ENCODE measurements at regions not wholly inside any gene's neighbourhood (a gene's known extent, or its start where the extent isn't known, plus 50 kb on each side); places are given as distances from the start of the nearest gene placed in this dataset.

- Histone ChIP-seq H3K9me3 (ENCODE audit: control insufficient read depth in 4 of 4, insufficient read depth in 3 of 4, low read length in 3 of 4) (no peaks in the 10 kb centered on the region), H3K9ac (ENCODE audit: insufficient read depth in 1 of 2, low read length in 2 of 2) (no peak overlapping the region), H3K36me3 (ENCODE audit: control insufficient read depth in 4 of 4, insufficient read depth in 4 of 4, low read length in 4 of 4) (no peaks in the 10 kb centered on the region), H3K27ac (ENCODE audit: low read depth in 1 of 2, low read length in 1 of 2) (no peak overlapping the region), H3K27me3 (ENCODE audit: control insufficient read depth in 3 of 3, insufficient read depth in 3 of 3, low read length in 2 of 3) (no peaks in the 10 kb centered on the region), H3K4me1 (ENCODE audit: control insufficient read depth in 5 of 5, insufficient read depth in 5 of 5, low read length in 5 of 5) (peaks cover 0 to under 1% (median 0%) of the 10 kb centered on the region in 5 donors), H3K4me3 (no peak overlapping the region)
- ATAC-seq (ENCODE audit: insufficient read depth, low FRiP score): no peak
- no peak for TF ChIP-seq CTCF (IDR thresholded peaks at IDR 0.05; ENCODE audit: control extremely low read depth, extremely low read depth)
- DNase-seq: no peak
- WGBS, 2 donors: 84 to 95% methylated on average over 3 of the region's 3 CpGs
Measured at GRCh38 chr7:16212610-16213009, 208.7 kb downstream of the CRPPA start.

- Histone ChIP-seq H3K27me3 (ENCODE audit: control insufficient read depth in 3 of 3, insufficient read depth in 3 of 3, low read length in 2 of 3) (no peaks in the 10 kb centered on the region), H3K4me1 (ENCODE audit: control insufficient read depth in 5 of 5, insufficient read depth in 5 of 5, low read length in 5 of 5) (peaks cover 0 to 6% (median 0%) of the 10 kb centered on the region in 5 donors), H3K36me3 (ENCODE audit: control insufficient read depth in 4 of 4, insufficient read depth in 4 of 4, low read length in 4 of 4) (no peaks in the 10 kb centered on the region), H3K9ac (ENCODE audit: insufficient read depth in 1 of 2, low read length in 2 of 2) (no peak overlapping the region), H3K9me3 (ENCODE audit: control insufficient read depth in 4 of 4, insufficient read depth in 3 of 4, low read length in 3 of 4) (no peaks in the 10 kb centered on the region), H3K27ac (ENCODE audit: low read depth in 1 of 2, low read length in 1 of 2) (no peak overlapping the region), H3K4me3 (no peak overlapping the region)
- ATAC-seq (ENCODE audit: insufficient read depth, low FRiP score) (no peak), DNase-seq (no peak)
- 77 to 97% methylated on average over 4 of the region's 4 CpGs for WGBS, 2 donors
- no peak for TF ChIP-seq CTCF (IDR thresholded peaks at IDR 0.05; ENCODE audit: control extremely low read depth, extremely low read depth)
Measured at GRCh38 chr7:16212032-16212431, 209.3 kb downstream of the CRPPA start.

- DNase-seq (no peak), ATAC-seq (ENCODE audit: insufficient read depth, low FRiP score) (no peak)
- Histone ChIP-seq H3K4me3 (no peak overlapping the region), H3K27ac (ENCODE audit: low read depth in 1 of 2, low read length in 1 of 2) (no peak overlapping the region), H3K4me1 (ENCODE audit: control insufficient read depth in 5 of 5, insufficient read depth in 5 of 5, low read length in 5 of 5) (peaks cover 0 to 12% (median 0%) of the 10 kb centered on the region in 5 donors), H3K9me3 (ENCODE audit: control insufficient read depth in 4 of 4, insufficient read depth in 3 of 4, low read length in 3 of 4) (no peaks in the 10 kb centered on the region), H3K9ac (ENCODE audit: insufficient read depth in 1 of 2, low read length in 2 of 2) (no peak overlapping the region), H3K36me3 (ENCODE audit: control insufficient read depth in 4 of 4, insufficient read depth in 4 of 4, low read length in 4 of 4) (no peaks in the 10 kb centered on the region), H3K27me3 (ENCODE audit: control insufficient read depth in 3 of 3, insufficient read depth in 3 of 3, low read length in 2 of 3) (no peaks in the 10 kb centered on the region)
- no peak for TF ChIP-seq CTCF (IDR thresholded peaks at IDR 0.05; ENCODE audit: control extremely low read depth, extremely low read depth)
- WGBS, 2 donors: 89 to 94% methylated on average over 6 of the region's 6 CpGs
Measured at GRCh38 chr7:16211402-16211925, 209.9 kb downstream of the CRPPA start.

GRCh38 chr7:16210171-16210570, 211.2 kb downstream of the CRPPA start:
- Histone ChIP-seq H3K27ac (ENCODE audit: low read depth in 1 of 2, low read length in 1 of 2) (no peak overlapping the region), H3K36me3 (ENCODE audit: control insufficient read depth in 4 of 4, insufficient read depth in 4 of 4, low read length in 4 of 4) (no peaks in the 10 kb centered on the region), H3K4me1 (ENCODE audit: control insufficient read depth in 5 of 5, insufficient read depth in 5 of 5, low read length in 5 of 5) (peaks cover 0 to 18% (median 0%) of the 10 kb centered on the region in 5 donors), H3K9me3 (ENCODE audit: control insufficient read depth in 4 of 4, insufficient read depth in 3 of 4, low read length in 3 of 4) (no peaks in the 10 kb centered on the region), H3K9ac (ENCODE audit: insufficient read depth in 1 of 2, low read length in 2 of 2) (no peak overlapping the region), H3K27me3 (ENCODE audit: control insufficient read depth in 3 of 3, insufficient read depth in 3 of 3, low read length in 2 of 3) (no peaks in the 10 kb centered on the region), H3K4me3 (no peak overlapping the region)
- no peak for ATAC-seq (ENCODE audit: insufficient read depth, low FRiP score)
- no peak for DNase-seq
- 95 to 96% methylated on average over 2 of the region's 2 CpGs for WGBS, 2 donors
- no peak for TF ChIP-seq CTCF (IDR thresholded peaks at IDR 0.05; ENCODE audit: control extremely low read depth, extremely low read depth)
